Fibroblast of pulmonary artery (primary cell): ENCODE measurements at regions not wholly inside any gene's neighbourhood (a gene's known extent, or its start where the extent isn't known, plus 50 kb on each side); places are given as distances from the start of the nearest gene placed in this dataset.

ENCODE experiments used
- DNase-seq: peaks from one replicate; pipeline ENCODE4 v3.0.0-alpha.2; 2010; ENCODE audit warnings: low read depth
- H3K4me3 ChIP-seq: replicated peaks from 2 replicates; pipeline ENCODE4 v1.5.1; 2011; ENCODE audit warnings: low read depth, mild to moderate bottlenecking, control low read depth, low read length, moderate library complexity
- TF ChIP-seq, protein P1 (sequence below): IDR thresholded peaks from 2 replicates; pipeline ENCODE4 v1.5.1; 2011; ENCODE audit warnings: mild to moderate bottlenecking, control low read depth, low read length, inconsistent platforms; ENCODE audit errors: missing control alignments

DNA sequence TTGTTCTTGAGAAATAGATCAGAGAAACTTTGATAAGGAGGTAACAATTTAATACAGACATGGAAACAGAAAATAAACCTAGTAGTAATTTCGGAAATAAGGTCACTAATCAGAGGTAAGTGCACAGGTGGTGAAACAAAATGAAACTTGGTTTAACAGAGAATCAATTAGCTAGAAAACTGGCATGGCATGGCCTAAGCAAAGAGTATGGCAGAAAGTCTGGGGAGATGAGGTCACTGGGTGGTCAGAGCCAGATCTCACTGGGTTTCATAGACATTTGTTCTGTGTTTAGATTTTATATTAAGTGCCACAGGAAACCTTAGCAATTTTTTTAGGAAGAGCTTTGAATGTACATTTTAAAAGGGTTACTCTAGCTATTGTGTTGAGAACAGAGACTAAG lies 1216.0 kb upstream of the PIK3C3 start:
- TF ChIP-seq, protein P1, sequence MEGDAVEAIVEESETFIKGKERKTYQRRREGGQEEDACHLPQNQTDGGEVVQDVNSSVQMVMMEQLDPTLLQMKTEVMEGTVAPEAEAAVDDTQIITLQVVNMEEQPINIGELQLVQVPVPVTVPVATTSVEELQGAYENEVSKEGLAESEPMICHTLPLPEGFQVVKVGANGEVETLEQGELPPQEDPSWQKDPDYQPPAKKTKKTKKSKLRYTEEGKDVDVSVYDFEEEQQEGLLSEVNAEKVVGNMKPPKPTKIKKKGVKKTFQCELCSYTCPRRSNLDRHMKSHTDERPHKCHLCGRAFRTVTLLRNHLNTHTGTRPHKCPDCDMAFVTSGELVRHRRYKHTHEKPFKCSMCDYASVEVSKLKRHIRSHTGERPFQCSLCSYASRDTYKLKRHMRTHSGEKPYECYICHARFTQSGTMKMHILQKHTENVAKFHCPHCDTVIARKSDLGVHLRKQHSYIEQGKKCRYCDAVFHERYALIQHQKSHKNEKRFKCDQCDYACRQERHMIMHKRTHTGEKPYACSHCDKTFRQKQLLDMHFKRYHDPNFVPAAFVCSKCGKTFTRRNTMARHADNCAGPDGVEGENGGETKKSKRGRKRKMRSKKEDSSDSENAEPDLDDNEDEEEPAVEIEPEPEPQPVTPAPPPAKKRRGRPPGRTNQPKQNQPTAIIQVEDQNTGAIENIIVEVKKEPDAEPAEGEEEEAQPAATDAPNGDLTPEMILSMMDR: no peak
- no peak for DNase-seq
- no peak overlapping the region for H3K4me3 ChIP-seq

DNA sequence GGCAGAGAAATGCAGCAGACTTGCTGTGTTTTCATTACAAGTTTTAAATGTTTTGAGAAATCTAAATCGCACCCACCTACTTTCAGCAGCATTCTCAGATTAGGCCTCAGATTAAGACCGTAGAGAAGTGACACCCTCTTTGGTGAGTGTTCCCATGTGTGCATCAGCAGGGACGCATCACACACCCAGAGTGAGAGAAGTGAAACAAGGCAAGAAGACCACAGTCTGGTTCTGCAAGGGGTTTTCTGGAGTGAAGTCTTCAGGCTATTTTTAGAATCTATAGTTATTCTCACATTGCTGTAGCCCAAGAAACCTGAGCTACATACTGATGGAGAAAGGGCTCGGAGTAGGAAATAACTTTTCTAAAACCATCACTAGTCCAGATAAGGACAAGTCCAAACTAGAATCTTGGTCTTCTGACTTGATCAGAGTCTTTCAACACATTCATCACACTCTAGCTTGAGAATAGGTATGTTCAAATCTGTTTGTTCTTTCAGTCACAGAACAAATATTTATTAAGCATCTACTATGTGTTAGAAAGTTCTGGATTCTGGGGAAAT lies 1216.6 kb upstream of the PIK3C3 start:
- DNase-seq: no peak

DNA sequence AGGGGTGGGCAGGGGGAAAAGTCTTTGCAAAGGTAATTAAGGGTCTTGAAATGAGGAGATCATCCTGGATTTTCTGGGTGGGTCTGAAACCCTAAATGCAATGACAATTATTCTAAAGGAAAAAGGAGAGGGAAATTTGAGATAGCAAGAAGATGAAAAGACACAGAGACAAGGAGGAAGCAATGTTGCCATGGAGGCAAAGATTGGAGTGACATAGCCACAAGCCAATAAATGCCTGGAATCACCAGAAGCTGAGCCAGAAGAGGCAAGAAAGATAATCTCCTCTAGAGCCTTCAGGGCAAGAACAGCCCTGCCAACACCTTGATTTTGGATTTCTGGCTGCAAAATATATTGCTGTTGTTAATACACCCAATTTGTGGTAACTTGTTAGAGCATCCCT lies 1246.3 kb upstream of the PIK3C3 start:
- H3K4me3 ChIP-seq: no peak overlapping the region
- TF ChIP-seq, protein P1: no peak
- DNase-seq: peak; percentile 6

More for the DNA sequence above, 1216.6 kb upstream of the PIK3C3 start:
- TF ChIP-seq, protein P1: no peak
- no peak overlapping the region for H3K4me3 ChIP-seq

DNA sequence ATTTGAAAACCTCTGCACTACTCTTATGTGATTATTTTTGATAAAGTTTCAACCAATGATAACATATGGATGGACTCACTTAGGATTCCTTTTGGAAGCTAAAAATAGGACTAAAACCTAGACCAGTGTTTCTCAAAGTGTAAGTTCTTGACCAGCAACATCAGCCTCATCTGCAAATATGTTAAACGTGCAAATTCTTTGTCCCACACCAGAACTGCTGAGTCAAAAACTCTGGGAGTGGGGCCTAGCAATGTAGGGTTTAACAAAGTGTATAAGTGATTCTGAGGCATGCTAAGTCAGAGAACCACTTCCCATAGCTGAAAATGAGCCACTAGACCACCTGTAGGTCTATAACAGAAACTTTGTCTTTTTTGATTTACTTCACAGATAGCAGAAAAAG lies 1247.2 kb upstream of the PIK3C3 start:
- H3K4me3 ChIP-seq: no peak overlapping the region
- no peak for DNase-seq
- TF ChIP-seq, protein P1: no peak

DNA sequence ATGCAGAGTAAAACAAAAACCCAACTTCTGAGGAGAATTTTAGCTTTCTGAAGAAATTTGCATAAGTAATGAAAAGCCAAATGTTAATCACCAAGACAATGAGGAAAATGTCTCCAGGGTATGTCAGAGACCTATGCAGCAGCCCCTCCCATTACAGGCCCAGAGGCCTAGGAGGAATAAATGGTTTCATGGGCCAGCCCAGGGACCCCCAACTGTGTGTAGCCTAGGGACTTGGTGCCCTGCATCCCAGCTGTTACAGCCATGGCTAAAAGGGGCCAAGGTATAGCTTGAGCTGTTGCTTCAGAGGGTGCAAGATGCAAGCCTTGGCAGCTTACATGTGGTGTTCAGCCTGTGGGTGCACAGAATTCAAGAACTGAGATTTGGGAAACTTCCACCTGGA lies 1256.9 kb upstream of the PIK3C3 start:
- DNase-seq: no peak
- TF ChIP-seq, protein P1: no peak
- no peak overlapping the region for H3K4me3 ChIP-seq

DNA sequence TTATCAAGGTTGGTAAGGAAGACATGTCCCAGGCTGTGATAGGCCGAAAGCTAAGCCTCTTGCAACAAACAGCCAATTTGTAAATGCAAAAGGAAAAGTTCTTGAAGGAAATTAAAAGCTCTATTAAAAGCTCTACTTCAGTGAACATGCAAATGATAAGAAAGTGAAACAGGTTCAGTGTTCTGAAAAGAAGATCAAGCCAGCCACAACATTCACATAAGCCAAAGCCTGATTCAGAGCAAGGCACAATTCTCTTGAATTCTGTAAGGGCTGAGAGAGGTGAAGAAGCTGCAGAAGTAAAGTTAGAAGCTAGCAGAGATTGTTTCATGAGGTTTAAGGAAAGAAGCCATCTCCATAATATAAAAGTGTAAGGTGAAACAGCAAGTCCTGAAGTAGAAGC lies 1259.5 kb upstream of the PIK3C3 start:
- TF ChIP-seq, protein P1: no peak
- H3K4me3 ChIP-seq: no peak overlapping the region
- no peak for DNase-seq

DNA sequence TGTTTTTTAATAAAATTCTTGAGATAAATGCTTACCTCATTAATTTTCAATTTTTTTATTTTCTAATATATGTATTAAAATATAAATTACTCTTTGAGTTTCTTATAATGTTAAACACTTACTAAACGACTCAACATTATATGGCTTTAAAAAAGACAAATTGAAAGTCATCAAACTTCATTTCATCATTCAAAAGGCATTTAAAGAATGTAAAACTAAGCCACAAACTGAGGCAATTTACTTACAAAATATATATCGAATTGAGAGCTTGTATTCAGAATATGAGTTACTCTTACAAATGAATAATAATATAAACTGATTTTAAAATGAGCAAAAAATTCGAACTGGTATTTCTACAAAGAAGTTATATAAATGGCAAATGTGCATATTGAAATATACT lies 1262.2 kb upstream of the PIK3C3 start:
- no peak for DNase-seq
- TF ChIP-seq, protein P1: no peak
- H3K4me3 ChIP-seq: no peak overlapping the region
